ENCODE measurements at regions not wholly inside any gene's neighbourhood (a gene's known extent, or its start where the extent isn't known, plus 50 kb on each side); places are given as distances from the start of the nearest gene placed in this dataset.

DNA sequence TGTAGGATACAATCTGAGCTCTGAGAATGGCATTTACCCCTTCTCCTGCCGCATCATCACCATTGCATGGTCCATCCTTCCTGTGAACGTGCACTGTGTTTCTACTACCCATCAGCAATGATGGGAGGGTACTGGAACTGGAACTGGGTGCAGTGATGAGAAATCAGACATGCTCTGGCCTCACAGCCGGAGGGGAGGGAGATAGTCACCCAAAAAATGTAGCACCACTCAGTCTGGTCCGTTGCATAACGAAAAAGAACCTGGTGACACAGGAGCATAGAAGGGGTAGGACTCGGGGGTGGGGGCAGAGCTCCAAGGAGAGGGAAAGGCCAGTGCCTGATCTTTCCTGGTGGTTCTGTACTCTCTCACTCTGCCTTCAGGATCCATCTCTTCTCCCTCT, 205.0 kb downstream of the RPLP1 start:
- DNase-seq (ENCODE audit: low read depth) = no peak

GRCh38 chr15:69658411-69658945, 205.9 kb downstream of the RPLP1 start:
- no peak for DNase-seq (ENCODE audit: low read depth)

DNA sequence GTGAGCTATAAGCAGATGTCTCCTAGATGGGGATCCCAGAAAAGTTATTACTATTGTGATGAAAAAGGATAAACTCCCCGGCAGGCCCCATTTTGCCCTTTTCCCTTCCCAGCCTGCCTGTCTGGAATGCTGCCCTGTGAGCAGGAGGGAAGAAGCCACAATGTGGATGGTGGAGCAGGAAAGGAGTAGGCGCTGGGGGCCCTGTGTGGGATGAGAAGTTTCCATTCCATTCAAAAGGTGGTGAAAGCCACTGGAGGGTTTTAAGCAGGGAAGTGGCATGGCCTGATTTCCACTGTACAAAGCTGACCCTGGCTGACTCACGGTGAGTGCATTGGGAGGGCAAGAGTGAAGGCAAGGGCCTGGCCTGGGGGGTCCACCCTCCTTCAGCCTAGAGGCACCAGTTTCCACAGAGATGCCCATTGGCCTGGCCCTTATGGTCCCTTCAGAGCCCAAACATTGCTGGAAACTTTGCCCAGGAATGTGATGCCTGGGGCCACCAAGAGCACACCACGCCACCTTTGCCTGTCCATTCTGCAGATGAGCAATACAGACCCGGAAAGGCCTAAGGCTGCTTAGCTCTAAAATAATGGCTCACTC, 206.9 kb downstream of the RPLP1 start:
- no peak for DNase-seq (ENCODE audit: low read depth)

GRCh38 chr15:69660114-69660513, 207.5 kb downstream of the RPLP1 start:
- DNase-seq (ENCODE audit: low read depth) = no peak

DNA sequence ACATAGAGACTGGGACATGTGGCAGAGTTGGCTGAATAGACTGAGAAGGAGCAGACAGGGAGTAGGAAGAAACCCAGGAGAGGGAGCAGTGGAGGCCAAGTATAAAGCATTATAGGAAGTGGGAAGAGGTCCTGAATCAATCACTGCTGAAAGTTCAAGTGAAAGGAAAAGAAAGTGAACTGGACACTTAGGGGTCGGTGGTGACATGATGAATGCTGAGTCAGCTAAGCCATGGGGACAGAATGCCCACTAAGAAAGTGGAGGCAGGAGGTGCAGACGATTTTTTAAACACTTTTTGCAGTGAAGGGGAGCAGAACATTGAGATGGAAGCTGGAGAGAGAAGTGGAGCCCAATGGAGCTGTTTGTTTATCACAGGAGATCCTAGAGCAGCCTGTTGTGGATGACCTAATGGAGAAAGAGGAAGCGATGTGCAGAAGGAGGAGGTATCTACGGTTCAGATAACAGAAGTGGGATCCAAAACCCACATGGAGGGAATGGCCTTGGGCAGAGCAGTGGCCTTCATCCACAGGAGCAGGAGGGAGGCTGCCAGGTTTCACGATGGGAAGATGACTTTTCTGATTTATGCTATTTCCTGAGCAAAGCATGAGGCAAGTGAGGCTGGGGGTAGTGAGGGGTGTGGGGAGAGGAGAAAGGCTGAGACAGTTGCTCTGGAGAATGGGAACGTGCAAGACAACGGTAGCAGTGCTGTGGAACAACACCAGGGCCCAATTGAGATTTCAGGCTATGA, 208.2 kb downstream of the RPLP1 start:
- DNase-seq (ENCODE audit: low read depth) = no peak

DNA sequence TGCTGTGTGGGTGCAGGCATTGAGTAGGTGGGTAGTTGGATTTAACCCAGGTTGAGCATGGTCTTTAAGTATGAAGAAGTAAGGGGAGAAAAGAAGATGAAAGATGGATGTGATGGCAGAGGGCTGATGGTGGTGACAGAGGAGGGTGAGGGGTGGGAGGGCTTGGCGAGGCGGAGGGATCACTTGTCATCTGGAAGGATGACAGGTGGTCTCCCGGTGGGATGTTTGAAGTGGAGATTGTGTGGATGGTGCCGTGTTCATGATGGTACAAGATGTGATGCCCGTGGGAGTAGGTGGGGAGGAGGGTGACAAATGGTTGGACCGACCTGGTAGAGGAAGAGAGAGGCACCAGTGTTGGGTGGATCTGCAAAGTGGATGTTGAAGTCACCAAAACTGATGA, 208.8 kb downstream of the RPLP1 start:
- DNase-seq (ENCODE audit: low read depth) = no peak

DNA sequence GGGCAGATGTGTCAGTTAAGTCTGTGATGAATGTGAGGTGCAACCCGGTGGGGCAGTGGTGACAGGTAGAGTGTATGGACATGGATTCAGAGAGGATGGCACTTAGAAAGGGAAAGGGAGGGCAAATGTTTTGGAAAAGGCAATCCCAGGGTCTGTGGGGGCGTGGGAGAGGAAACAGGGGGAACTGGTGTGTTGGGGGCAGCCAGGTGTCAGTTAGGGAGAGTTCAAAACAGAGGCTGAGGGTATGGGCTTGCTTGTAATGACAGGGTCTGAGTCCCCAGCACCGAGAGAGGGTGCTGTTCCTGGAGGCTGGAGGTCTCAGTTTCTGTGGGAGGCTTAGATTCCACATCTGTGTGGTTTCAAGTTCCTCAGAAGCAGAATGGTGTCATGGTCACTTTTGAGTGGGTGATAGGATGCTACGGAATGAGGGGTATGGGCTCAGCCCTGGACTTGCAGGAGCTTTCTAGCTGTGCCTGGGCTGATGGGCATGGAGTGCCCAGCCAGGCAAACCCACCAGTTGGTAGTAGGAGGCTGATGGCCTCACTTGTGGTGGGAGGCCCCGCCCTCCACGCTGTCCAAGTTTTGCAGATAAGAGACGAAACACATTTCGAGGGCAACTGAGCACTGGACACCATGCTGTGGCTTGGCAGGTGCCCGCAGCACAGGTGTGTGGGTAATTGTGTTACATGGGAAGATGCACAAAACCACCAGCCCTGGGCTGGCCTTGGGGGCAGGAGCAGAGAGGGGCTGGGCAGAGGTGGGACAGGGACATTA, 209.4 kb downstream of the RPLP1 start:
- DNase-seq (ENCODE audit: low read depth) = no peak

DNA sequence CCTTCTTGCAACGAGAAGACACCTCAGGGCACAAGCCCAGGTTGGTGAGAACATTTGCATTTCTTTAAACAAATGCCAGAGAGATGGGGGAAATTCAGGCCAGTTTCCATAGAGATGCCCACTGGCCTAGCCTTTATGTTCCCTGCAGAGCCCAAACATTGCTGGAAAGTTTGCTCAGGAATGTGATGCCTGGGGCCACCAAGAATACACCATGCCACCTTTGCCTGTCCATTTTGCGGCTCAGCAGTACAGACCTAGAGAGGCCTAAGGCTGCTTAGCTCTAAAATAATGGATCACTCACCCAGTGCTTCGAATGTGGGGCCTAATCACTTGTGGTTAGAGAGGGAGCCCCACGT, 210.0 kb downstream of the RPLP1 start:
- no peak for DNase-seq (ENCODE audit: low read depth)

- no peak for DNase-seq (ENCODE audit: low read depth)
Observed at GRCh38 chr15:69663441-69663840, 210.8 kb downstream of the RPLP1 start.

DNA sequence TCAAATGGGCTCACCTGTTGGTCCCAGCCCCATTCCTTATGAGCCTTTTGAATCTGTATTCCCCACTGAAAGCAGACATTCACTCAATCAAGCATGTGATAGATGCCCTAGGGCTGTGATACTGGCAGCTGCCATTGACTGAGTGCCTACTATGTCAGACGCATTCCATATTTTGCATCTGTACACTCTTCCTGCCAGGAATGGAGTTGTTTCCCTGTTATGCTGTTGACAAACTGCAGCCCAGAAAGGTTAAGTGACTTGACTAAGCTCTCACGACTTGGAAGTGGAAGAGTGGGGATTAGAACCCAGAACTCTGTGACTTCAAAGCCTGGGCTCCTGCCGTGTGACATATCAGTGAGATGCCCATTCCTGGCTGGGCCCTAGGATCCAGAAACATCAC, 211.4 kb downstream of the RPLP1 start:
- DNase-seq (ENCODE audit: low read depth) = no peak

DNA sequence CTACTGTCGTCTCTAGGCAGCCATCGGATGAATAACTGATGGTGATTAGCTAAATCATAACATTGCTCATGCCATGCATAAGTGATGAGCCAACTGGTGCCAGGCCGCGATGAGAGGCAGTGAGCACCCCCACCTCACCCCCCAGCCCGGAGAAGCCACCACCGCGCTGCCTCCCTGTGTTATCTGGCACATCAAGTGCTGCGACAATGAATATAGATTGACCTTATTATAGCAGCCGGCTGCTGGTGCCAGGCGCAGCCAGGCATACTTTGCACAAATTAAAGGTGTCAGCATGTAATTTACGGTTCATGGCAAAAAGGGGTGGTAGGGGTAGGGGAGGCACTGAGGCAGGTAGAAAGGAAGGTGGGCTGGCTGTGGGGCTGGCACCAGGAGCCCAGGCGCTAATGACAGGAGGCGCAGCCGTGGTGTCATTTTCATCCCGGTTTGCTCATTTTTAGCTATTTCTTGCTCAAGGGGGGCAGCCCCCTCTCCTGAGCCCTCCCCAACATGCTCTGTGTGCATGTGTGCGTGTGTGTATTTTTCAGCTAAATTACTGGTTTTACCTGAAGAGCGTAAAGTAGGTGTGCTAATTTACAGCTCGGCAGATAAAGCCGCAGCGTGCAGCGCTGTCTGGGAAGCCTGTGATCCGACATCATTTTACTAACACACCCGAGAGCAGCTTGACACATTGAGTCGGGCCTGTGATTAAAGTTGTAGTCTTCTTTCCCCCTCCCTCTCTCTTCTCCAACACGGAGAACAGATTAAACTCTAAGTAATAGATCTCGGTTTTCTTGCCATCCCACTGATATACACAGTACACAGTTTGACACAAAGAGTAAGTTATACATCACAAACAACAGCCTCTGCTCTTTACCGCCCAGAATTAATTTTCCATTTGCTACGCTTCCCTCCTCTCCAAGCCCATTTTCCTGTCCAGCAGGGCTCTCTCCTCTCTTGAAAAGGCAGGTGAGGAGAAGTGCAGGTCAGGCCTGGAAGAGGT, 212.3 kb downstream of the RPLP1 start:
- no peak for DNase-seq (ENCODE audit: low read depth)

GRCh38 chr15:69665641-69666111, 213.1 kb downstream of the RPLP1 start:
- no peak for DNase-seq (ENCODE audit: low read depth)

GRCh38 chr15:69666441-69666882, 213.8 kb downstream of the RPLP1 start:
- DNase-seq (ENCODE audit: low read depth) = no peak

- no peak for DNase-seq (ENCODE audit: low read depth)
Observed at GRCh38 chr15:69666921-69667811, 214.5 kb downstream of the RPLP1 start.

DNA sequence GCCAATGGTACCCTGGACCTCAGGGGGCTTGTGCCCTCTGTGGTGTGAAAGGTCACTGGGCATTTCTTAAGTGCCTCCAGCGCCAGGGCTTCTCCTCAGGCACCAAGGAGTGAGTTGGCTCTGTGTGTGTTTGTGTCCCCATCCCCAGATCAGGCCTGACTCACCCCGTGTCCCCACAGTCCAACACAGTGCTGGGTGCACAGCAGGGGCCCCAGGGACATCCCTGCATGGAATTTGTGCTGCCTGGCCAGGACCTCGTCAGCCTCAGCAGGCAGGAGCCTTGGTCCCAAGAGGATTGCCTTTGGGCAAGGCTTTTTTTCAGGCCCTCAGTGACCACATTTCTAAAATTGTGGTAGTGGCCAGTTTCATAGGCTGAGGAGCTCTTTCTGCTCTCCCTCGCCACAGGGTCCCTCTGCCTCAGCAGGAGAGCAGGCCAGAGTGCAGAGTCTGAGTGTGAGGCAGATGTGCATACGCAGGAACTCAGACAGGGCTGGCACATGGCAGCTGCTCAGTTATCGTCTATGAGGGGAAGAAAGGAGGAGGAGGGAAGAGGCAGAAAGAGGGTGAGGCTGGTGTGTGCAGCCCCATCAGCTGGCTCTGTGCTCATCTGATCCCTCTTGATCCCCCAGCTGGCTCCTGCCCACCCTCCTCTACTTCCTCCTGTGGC, 215.6 kb downstream of the RPLP1 start:
- DNase-seq (ENCODE audit: low read depth) = no peak

DNA sequence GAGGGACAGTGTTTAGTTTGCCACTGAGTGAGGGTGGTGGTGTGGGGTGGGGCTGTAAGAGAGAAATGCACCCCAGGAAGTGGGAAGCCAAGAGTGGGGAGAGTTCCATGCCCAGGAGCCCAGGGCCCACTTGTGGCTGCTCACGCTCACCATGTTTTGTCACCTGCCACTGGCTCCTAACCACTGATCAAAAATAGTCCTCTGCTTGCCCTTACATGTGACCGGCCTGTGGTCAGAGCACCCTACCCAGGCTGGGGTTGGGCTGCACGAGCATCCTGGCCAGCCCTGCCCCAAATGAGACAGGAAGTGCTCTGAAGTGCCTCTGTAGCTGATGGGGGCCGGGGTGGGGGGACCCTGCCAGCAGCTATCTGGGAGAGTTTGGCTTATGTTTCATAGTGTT, 216.3 kb downstream of the RPLP1 start:
- DNase-seq (ENCODE audit: low read depth) = no peak

GRCh38 chr15:69669446-69669845, 216.8 kb downstream of the RPLP1 start:
- no peak for DNase-seq (ENCODE audit: low read depth)

DNA sequence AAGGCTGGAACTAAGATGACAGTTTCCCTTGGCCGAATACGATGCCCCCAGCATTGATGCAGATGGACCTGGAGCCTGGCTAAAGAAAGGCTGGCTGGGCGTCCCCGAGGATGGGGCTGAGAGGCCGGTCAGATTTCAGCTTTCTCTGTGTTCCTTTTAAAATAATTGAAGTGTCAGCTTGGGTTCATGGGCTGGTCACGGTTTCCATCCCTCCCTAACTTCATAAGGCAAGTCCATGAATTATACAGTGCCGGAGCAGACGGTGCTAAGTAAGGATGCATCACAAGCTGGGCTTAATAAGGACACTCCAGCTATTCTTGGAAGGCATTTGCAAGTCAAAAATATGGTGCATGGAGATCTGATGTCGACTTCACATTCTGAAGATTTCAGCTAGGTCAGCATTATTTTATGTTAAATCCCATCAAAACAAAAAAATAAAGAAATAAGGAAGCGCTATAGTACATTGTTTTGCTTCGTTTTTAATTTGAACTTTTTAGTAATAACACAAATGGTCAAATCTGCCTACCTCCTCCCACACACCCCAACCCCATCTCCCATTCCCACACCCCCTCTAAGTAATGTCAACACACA, 220.8 kb downstream of the RPLP1 start:
- no peak for DNase-seq (ENCODE audit: low read depth)

DNA sequence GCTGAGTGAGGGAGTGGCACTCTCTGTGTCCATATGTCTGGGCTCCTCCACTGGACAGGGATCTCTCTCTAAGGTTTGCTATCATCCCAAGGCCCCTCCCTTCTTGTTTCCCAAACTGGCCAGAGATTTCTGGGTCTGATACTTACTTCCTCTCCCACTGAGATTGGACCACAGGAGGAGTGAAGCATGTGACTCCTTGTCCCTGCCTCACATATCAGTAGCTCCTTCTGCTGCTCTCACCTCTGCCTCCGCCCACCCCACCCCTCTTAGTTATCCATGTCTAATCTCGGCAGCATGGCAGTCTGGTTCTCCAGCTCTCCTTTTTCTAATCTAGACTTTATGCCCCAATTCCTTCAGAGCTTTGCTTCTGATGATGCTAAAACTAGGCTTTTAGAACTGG, 223.1 kb downstream of the RPLP1 start:
- no peak for DNase-seq (ENCODE audit: low read depth)

GRCh38 chr15:69677403-69677802, 224.8 kb downstream of the RPLP1 start:
- DNase-seq (ENCODE audit: low read depth) = no peak
